ENCODE measurements at regions not wholly inside any gene's neighbourhood (a gene's known extent, or its start where the extent isn't known, plus 50 kb on each side); places are given as distances from the start of the nearest gene placed in this dataset.

- Histone ChIP-seq H3K4me3 (ENCODE audit: low read length) (no peak overlapping the region), H3K4me1 (ENCODE audit: control insufficient read depth, insufficient read depth, low read length) (no peaks in the 10 kb centered on the region), H3K9me3 (ENCODE audit: control insufficient read depth, low read length) (no peaks in the 10 kb centered on the region), H3K27me3 (ENCODE audit: control insufficient read depth, insufficient read depth, low read length, poor library complexity, severe bottlenecking) (no peaks in the 10 kb centered on the region), H3K27ac (ENCODE audit: low read depth, low read length) (no peak overlapping the region), H3K9ac (ENCODE audit: extremely low read depth, low read length, poor library complexity, severe bottlenecking) (no peak overlapping the region), H3K36me3 (ENCODE audit: control insufficient read depth, insufficient read depth, low read length) (no peaks in the 10 kb centered on the region)
- H3K36me3 Mint-ChIP-seq (ENCODE audit: low read depth) = no peaks in the 10 kb centered on the region
- no peak overlapping the region for H3K27ac Mint-ChIP-seq
- no peak for DNase-seq
- TF ChIP-seq CTCF (conservative IDR thresholded peaks at IDR 0.05) = no peak
- no peaks in the 10 kb centered on the region for H3K27me3 Mint-ChIP-seq (ENCODE audit: insufficient read depth)
- 100% methylated on average over 1 of the region's 1 CpG for WGBS, 2 experiments (ENCODE audit: insufficient coverage in 1 of 2, insufficient read length in 1 of 2)
- H3K4me3 Mint-ChIP-seq = no peak overlapping the region
- H3K4me1 Mint-ChIP-seq = peaks cover 3% of the 10 kb centered on the region
- H3K9me3 Mint-ChIP-seq = no peaks in the 10 kb centered on the region
These were observed 496.1 kb downstream of the NR4A2 start for GRCh38 chr2:155836439-155836838.

- no peaks in the 10 kb centered on the region for H3K36me3 Mint-ChIP-seq (ENCODE audit: low read depth)
- H3K4me1 ChIP-seq (ENCODE audit: control insufficient read depth, insufficient read depth, low read length) = no peaks in the 10 kb centered on the region
- TF ChIP-seq CTCF (conservative IDR thresholded peaks at IDR 0.05) = no peak
- H3K4me3 Mint-ChIP-seq = no peak overlapping the region
- H3K27me3 Mint-ChIP-seq (ENCODE audit: insufficient read depth) = no peaks in the 10 kb centered on the region
- H3K9me3 Mint-ChIP-seq = no peaks in the 10 kb centered on the region
- H3K4me1 Mint-ChIP-seq = peaks cover 2% of the 10 kb centered on the region
- H3K9me3 ChIP-seq (ENCODE audit: control insufficient read depth, low read length) = no peaks in the 10 kb centered on the region
- no peak for DNase-seq
- no peaks in the 10 kb centered on the region for H3K36me3 ChIP-seq (ENCODE audit: control insufficient read depth, insufficient read depth, low read length)
- no peak overlapping the region for H3K27ac ChIP-seq (ENCODE audit: low read depth, low read length)
- no peaks in the 10 kb centered on the region for H3K27me3 ChIP-seq (ENCODE audit: control insufficient read depth, insufficient read depth, low read length, poor library complexity, severe bottlenecking)
- H3K27ac Mint-ChIP-seq = no peak overlapping the region
- 70 to 82% methylated on average over 2 to 4 of the region's 4 CpGs for WGBS, 2 experiments (ENCODE audit: insufficient coverage in 1 of 2, insufficient read length in 1 of 2)
- no peak overlapping the region for H3K4me3 ChIP-seq (ENCODE audit: low read length)
- H3K9ac ChIP-seq (ENCODE audit: extremely low read depth, low read length, poor library complexity, severe bottlenecking) = no peak overlapping the region
These were observed 501.5 kb downstream of the NR4A2 start for GRCh38 chr2:155830817-155831579.

DNA sequence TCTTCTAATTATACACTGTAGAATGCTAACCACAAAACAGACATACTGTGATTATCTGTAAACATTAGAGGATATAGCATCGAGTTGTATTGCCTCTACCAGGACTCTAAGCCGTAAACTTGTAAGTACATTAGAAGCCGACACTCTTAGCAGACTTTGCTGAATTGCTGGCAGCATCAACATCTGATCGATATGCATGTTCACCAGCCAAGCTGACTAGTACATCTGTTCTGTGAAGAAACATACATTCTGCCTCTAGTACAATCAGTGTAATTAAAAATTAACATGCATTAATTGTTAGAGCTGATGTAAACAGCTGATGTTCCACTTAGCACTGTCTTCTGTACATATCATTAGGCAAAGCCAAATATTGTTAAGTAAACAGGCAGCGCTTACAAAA is 502.2 kb downstream of the NR4A2 start:
- Mint-ChIP-seq H3K36me3 (ENCODE audit: low read depth) (no peaks in the 10 kb centered on the region), H3K27ac (no peak overlapping the region), H3K27me3 (ENCODE audit: insufficient read depth) (no peaks in the 10 kb centered on the region), H3K4me3 (no peak overlapping the region), H3K4me1 (peaks cover 2% of the 10 kb centered on the region), H3K9me3 (no peaks in the 10 kb centered on the region)
- Histone ChIP-seq H3K4me3 (ENCODE audit: low read length) (no peak overlapping the region), H3K9ac (ENCODE audit: extremely low read depth, low read length, poor library complexity, severe bottlenecking) (no peak overlapping the region), H3K27me3 (ENCODE audit: control insufficient read depth, insufficient read depth, low read length, poor library complexity, severe bottlenecking) (no peaks in the 10 kb centered on the region), H3K27ac (ENCODE audit: low read depth, low read length) (no peak overlapping the region), H3K9me3 (ENCODE audit: control insufficient read depth, low read length) (no peaks in the 10 kb centered on the region), H3K4me1 (ENCODE audit: control insufficient read depth, insufficient read depth, low read length) (no peaks in the 10 kb centered on the region), H3K36me3 (ENCODE audit: control insufficient read depth, insufficient read depth, low read length) (no peaks in the 10 kb centered on the region)
- 92 to 95% methylated on average over 4 to 5 of the region's 5 CpGs for WGBS, 2 experiments (ENCODE audit: insufficient coverage in 1 of 2, insufficient read length in 1 of 2)
- no peak for TF ChIP-seq CTCF (conservative IDR thresholded peaks at IDR 0.05)
- DNase-seq = no peak

Measured in endodermal cell (in vitro differentiated cells).